ENCODE measurements at regions not wholly inside any gene's neighbourhood (a gene's known extent, or its start where the extent isn't known, plus 50 kb on each side); places are given as distances from the start of the nearest gene placed in this dataset.

- TF ChIP-seq TCF12 (IDR thresholded peaks at IDR 0.05; ENCODE audit: low read depth, low read length) (no peak), SIN3A (conservative IDR thresholded peaks at IDR 0.05 in 1 of 2, IDR thresholded peaks at IDR 0.05 in 1 of 2; ENCODE audit: low read depth in 1 of 2, low read length in 2 of 2) (no peak), FOSL1 (IDR thresholded peaks at IDR 0.05; ENCODE audit: insufficient read depth, low read depth, low read length) (no peak), POLR2AphosphoS5 (IDR thresholded peaks at IDR 0.05; ENCODE audit: low read depth, low read length) (no peak), CHD2 (IDR thresholded peaks at IDR 0.05; ENCODE audit: low read length) (no peak), POLR2A (IDR thresholded peaks at IDR 0.05; ENCODE audit: control extremely low read depth in 1 of 2, low read depth in 2 of 2, low read length in 2 of 2) (no peak), RFX5 (IDR thresholded peaks at IDR 0.05; ENCODE audit: borderline replicate concordance, low read depth, low read length) (no peak), SIX5 (IDR thresholded peaks at IDR 0.05; ENCODE audit: low read depth, low read length) (no peak), ZNF274 (IDR thresholded peaks at IDR 0.05; ENCODE audit: borderline replicate concordance, extremely low read depth, low read length) (no peak), TAF1 (IDR thresholded peaks at IDR 0.05; ENCODE audit: low read depth, low read length) (no peak), TAF7 (optimal IDR thresholded peaks at IDR 0.05; ENCODE audit: borderline replicate concordance, low read depth, low read length) (no peak), JUN (IDR thresholded peaks at IDR 0.05; ENCODE audit: low read depth, low read length) (no peak), CHD1 (IDR thresholded peaks at IDR 0.05; ENCODE audit: low read depth, low read length) (no peak), TEAD4 (IDR thresholded peaks at IDR 0.05; ENCODE audit: low read depth, low read length) (no peak)
- TF ChIP-seq, protein P1, sequence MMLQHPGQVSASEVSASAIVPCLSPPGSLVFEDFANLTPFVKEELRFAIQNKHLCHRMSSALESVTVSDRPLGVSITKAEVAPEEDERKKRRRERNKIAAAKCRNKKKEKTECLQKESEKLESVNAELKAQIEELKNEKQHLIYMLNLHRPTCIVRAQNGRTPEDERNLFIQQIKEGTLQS (IDR thresholded peaks at IDR 0.05; ENCODE audit: insufficient read depth, low read depth, low read length), result no peak
- Histone ChIP-seq H2BK5ac (ENCODE audit: low read depth, low read length) (no peak overlapping the region), H3K36me3 (ENCODE audit: control insufficient read depth in 2 of 4, insufficient read depth in 4 of 4, low read length in 3 of 4) (no peaks in the 10 kb centered on the region), H3K27ac (ENCODE audit: low read depth, low read length) (no peak overlapping the region), H3K18ac (ENCODE audit: extremely low read depth, low read length) (no peak overlapping the region), H2BK20ac (ENCODE audit: low read length) (no peak overlapping the region), H3K9me3 (ENCODE audit: insufficient read depth in 2 of 2, low read depth in 1 of 2, low read length in 1 of 2) (no peaks in the 10 kb centered on the region), H3K4me1 (replicated peaks in 1 of 4; ENCODE audit: control insufficient read depth in 3 of 4, insufficient read depth in 4 of 4, low read length in 3 of 4) (no peaks in the 10 kb centered on the region), H2AK5ac (ENCODE audit: low read depth, low read length) (no peak overlapping the region), H3K23me2 (ENCODE audit: low read depth, low read length) (no peaks in the 10 kb centered on the region), H3K4me2 (ENCODE audit: insufficient read depth in 1 of 2, low read depth in 2 of 2, low read length in 2 of 2) (no peak overlapping the region), H3K79me2 (ENCODE audit: control insufficient read depth in 1 of 2, insufficient read depth in 2 of 2, low read length in 2 of 2) (no peaks in the 10 kb centered on the region), H2BK120ac (replicated peaks; ENCODE audit: low read depth, low read length) (no peak overlapping the region), H3K14ac (ENCODE audit: insufficient read length) (no peak overlapping the region), H3K79me1 (ENCODE audit: low read depth, low read length) (no peaks in the 10 kb centered on the region), H3K4me3 (ENCODE audit: extremely low read depth in 1 of 4, insufficient read depth in 2 of 4, low read depth in 3 of 4, low read length in 4 of 4) (no peak overlapping the region), H3K56ac (replicated peaks; ENCODE audit: insufficient read length, low read depth, low read length) (no peak overlapping the region), H2AFZ (ENCODE audit: low read length) (no peak overlapping the region), H2BK12ac (ENCODE audit: low read depth, low read length) (no peak overlapping the region), H4K20me1 (replicated peaks in 1 of 2; ENCODE audit: control insufficient read depth in 1 of 2, insufficient read depth in 2 of 2, low read length in 2 of 2) (no peaks in the 10 kb centered on the region), H3K23ac (ENCODE audit: insufficient read length) (no peak overlapping the region), H4K91ac (replicated peaks; ENCODE audit: insufficient read length, low read length) (no peak overlapping the region), H2BK15ac (ENCODE audit: low read length) (no peak overlapping the region), H4K5ac (ENCODE audit: insufficient read length, low read depth, low read length) (no peak overlapping the region), H4K8ac (ENCODE audit: extremely low read depth, insufficient read depth, low read length) (no peak overlapping the region), H3K27me3 (replicated peaks in 1 of 4; ENCODE audit: control insufficient read depth in 3 of 4, extremely low read depth in 1 of 4, insufficient read depth in 3 of 4, low read length in 3 of 4) (no peaks in the 10 kb centered on the region), H3K4ac (replicated peaks; ENCODE audit: insufficient read length, low read depth, low read length) (no peak overlapping the region), H3K9ac (replicated peaks in 1 of 4; ENCODE audit: extremely low read depth in 1 of 4, low read depth in 3 of 4, low read length in 3 of 4) (no peak overlapping the region)
- DNase-seq (ENCODE audit: low read depth in 1 of 2, low spot score in 2 of 2) (no peak), FAIRE-seq (no peak)
- whole genome bisulfite sequencing, 2 experiments (ENCODE audit: extremely low coverage in 1 of 2, insufficient coverage in 1 of 2, insufficient read length in 1 of 2, insufficient replicate concordance in 2 of 2, low coverage in 1 of 2, low lambda C conversion rate in 2 of 2, missing lambda C conversion rate in 1 of 2), result 89% methylated on average over 2 of the region's 2 CpGs; no CpG with 5 or more reads in 1 of the 2 experiments
- CTCF ChIA-PET (ENCODE audit: partially characterized antibody), result interaction anchor here (1.1 to 1.2 kb wide), 2 partner anchors 51 to 367 kb away, joined by 3 read pairs; no protein-coding TSS in a partner anchor
- POLR2A ChIA-PET (ENCODE audit: partially characterized antibody), result no interaction called here
Observed at GRCh38 chr2:185374878-185375277, 363.7 kb upstream of the FSIP2 start.

Measured in H1 (cell line).